Left kidney (tissue), 1 donor: ENCODE measurements at regions not wholly inside any gene's neighbourhood (a gene's known extent, or its start where the extent isn't known, plus 50 kb on each side); places are given as distances from the start of the nearest gene placed in this dataset.

Source experiments
- DNase-seq: peaks from one replicate; pipeline ENCODE4 v3.0.0-alpha.2; 2013

GRCh38 chr5:172588380-172588779 is 52.7 kb upstream of the NEURL1B start:
- no peak for DNase-seq

DNA sequence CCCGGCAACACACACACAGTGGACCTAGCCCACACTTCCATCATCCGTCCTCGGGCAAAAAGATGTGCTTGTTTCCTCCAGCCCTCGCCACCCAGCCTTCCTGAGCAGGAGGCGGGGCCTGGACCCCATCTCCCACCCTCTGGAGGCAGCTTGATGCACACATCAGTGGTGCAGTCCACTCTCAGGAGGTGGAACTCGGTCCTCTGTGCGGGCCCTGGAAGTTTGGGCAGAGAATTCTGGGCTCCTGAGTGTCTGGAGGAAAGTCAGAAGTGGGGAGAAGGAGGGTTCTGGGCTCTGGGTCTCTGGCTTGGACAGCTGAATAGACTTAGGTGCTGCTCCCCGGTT is 54.0 kb upstream of the NEURL1B start:
- DNase-seq: no peak

- DNase-seq: no peak
Measured at GRCh38 chr5:172586125-172587060, 54.7 kb upstream of the NEURL1B start.

- no peak for DNase-seq
Measured at GRCh38 chr5:172585114-172585513, 55.9 kb upstream of the NEURL1B start.

GRCh38 chr5:172584638-172585037 is 56.4 kb upstream of the NEURL1B start:
- no peak for DNase-seq

- peak; percentile 69 for DNase-seq
Measured at GRCh38 chr5:172583931-172584511, 57.0 kb upstream of the NEURL1B start.

- DNase-seq: no peak
Measured at GRCh38 chr5:172582940-172583339, 58.1 kb upstream of the NEURL1B start.

- no peak for DNase-seq
Measured at GRCh38 chr5:172581315-172581714, 59.7 kb upstream of the NEURL1B start.

GRCh38 chr5:172579403-172579990 is 61.6 kb upstream of the NEURL1B start:
- no peak for DNase-seq

DNA sequence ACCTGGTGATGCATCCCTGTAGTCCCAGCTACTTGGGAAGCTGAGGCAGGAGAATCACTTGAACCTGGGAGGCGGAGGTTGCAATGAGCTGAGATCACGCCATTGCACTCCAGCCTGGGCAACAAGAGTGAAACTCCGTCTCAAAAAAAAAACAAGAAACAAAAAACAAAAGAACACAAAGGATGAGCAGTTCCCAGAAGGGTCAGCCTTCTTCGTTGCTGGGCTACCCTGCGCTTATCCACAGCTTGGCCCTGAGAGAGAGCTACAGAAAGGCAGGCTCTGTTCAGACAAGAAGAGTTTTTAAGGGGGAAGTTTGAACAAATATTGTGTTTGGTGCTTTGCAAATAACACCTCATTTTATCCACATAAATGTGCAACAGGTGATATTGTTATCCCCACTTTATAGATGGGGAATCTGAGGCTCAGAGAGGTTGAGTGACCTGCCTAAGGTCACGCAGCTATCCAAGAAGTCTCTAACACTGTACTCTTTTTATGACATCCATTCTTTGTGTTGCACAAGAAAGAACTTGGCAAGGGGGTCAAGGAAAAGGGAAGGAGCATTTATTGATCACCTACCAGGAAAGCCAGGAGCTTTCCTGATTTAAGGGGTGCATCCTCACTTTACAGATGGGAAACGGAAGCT is 63.7 kb upstream of the NEURL1B start:
- DNase-seq: no peak

DNA sequence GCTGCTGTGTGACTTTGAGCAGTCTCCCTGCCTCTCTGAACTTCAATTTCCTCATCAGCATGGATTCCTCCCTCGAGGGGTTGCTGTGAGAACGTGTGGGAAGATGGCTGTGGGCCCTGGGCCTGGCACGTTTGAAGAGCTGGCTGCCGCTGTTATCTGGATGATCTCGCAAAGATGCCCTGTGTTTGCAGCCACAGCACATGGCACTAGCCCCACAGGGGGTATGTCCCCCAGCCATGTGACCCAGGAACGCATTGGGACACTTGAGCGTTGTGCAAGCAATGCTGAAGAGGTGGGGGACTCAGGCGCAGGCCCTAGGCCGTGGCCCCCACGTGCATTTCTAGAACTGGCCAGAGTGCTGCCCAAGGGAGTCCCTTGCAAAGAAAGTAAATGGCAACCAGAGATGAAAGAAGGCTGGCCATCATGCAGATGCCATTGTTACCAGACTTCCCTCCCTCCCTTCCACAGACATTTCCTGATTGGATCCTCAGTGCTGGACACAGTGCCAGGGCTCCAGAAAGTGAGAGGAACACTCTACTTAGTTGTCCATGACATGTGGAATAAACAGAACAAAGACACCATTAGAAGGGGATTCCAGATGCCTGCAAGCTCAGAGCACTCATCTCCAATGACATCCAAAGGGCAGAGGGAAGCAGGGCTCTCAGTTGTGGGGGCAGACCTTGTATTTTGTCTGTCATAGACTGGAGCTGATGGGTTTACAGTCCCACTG is 65.1 kb upstream of the NEURL1B start:
- DNase-seq: no peak

- no peak for DNase-seq
Measured at GRCh38 chr5:172575416-172575815, 65.6 kb upstream of the NEURL1B start.

DNA sequence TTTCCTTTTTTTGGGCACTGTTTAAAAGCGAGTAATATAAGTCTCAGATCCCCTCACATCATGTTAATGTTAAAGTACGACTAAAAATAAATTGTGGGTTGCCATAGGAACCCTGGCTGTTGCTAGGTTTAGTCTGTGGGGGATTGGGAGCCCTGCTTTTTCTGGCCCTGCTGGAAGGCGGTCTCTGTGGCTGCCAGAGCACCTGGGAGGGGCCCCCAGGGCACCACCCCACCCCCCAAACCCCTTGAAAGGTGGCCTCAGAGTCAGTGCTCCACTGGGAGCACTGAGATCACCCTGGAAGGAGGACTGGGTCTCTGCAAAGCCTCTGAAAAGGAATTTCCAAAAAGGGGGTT is 66.2 kb upstream of the NEURL1B start:
- DNase-seq: peak; percentile 52

GRCh38 chr5:172573986-172574870 is 66.8 kb upstream of the NEURL1B start:
- no peak for DNase-seq

GRCh38 chr5:172573120-172573882 is 67.8 kb upstream of the NEURL1B start:
- no peak for DNase-seq

- DNase-seq: no peak
Measured at GRCh38 chr5:172572440-172572839, 68.6 kb upstream of the NEURL1B start.

GRCh38 chr5:172571892-172572291 is 69.2 kb upstream of the NEURL1B start:
- no peak for DNase-seq

DNA sequence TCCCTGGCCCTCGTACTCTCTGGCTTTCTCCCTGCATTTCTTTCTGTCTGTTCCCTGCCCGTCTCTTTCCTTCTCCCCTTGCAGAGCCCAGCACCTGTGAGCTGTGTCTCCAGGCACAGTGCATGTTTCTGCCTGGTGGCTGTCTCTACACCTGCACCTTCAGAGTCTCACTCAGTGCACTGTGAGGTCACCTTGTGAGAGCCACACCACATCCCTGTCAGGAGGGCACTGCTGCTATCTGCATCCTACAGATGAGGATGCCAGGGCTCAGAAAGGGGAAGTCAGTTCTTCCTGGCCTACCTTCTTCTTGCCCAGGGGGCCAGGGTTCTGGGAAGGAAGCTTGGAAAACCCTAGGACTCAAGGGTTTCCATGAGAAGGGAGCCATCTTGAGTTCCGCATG is 69.7 kb upstream of the NEURL1B start:
- no peak for DNase-seq

GRCh38 chr5:172570594-172571334 is 70.3 kb upstream of the NEURL1B start:
- no peak for DNase-seq
